ENCODE measurements at regions not wholly inside any gene's neighbourhood (a gene's known extent, or its start where the extent isn't known, plus 50 kb on each side); places are given as distances from the start of the nearest gene placed in this dataset.
A peak's percentile ranks its signal among the peaks of the same experiment; 100 is the strongest.

DNA sequence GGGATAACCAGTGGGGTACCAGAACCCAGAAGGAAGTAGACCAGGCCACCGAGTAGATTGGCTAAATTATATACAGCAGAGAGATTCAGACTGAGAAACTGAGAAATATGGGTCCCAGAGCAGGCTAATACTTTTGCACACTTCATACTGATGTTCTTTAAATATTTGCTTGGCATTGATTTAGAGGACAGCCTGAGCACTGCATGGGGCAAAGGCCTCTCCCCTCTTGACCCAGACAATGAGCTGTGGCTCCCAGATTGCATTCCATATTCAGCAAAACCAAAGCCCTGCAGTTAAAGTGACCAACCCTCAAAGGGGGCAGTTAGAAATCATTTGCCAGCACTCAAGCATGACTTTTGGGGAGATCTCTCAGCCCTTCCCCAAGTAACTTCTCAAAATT, 279.2 kb downstream of the SUDS3 start:
- DNase-seq (ENCODE audit: low read depth, low spot score), result no peak
- no peak overlapping the region for H3K4me3 ChIP-seq (ENCODE audit: low read length)

DNA sequence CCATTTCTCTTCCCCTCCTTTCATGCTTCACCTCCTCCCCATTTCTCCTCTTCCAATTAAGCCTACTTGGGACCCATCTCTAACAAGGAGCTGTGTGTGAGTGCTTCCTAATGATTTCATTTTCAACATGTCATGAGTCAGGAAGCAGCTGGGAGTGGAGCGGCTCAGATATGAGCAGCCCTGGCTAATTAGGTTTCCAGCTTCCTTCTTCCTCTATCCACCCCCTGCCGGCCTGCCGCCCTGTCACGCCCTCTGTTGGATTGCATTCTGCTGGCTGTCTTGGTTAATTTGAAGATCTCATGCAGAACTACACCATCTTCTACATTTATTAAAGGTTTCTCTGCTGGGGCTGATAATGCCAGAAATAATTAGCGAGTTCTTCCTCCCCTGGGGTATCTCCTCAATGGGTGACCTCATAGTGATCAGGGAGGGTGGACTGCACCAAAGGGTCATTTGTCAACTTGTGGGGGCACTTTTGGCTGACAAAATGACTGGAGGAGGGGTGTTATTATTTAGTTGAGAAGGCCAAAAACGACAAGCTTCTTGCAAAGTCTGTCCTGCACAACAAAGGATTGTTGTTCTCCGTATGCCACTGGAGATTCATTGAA, 300.9 kb upstream of the SRRM4 start:
- no peak for DNase-seq (ENCODE audit: low read depth, low spot score)
- no peak overlapping the region for H3K4me3 ChIP-seq (ENCODE audit: low read length)

GRCh38 chr12:118682656-118683055, 298.7 kb upstream of the SRRM4 start:
- DNase-seq (ENCODE audit: low read depth, low spot score), result no peak
- H3K4me3 ChIP-seq (ENCODE audit: low read length), result no peak overlapping the region

DNA sequence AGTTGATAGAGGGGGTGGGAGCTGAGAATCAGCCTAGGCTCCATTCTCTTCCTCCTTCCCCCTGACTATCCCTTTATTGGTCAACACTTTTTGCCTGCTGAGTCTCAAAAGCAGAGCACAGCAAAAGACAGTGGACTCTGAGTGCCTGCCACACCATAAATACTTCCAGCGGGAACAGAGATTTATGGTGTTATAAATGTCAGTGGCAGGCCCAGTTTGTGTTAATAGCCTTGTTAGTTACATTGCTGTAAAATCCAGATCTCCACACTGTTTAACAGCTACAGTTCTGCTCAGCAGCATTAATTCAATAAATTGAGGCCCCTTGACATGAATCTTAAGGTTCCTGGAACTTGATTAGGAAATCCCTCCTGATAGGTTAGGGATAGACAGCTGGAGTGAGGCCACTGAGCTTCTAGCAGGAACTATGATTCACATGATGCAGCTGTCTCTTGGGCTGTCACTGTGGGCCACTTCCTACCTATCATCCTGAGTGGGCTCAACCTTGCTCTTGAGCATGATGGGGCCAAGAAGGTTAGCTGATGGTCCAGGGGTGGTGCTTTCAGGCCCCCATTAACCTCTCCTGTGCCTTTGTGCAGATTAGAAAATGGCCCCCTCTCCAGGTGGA, 295.2 kb upstream of the SRRM4 start:
- no peak for DNase-seq (ENCODE audit: low read depth, low spot score)

GRCh38 chr12:118689793-118690192, 291.5 kb upstream of the SRRM4 start:
- DNase-seq (ENCODE audit: low read depth, low spot score), result no peak
- H3K4me3 ChIP-seq (ENCODE audit: low read length), result no peak overlapping the region

More for the DNA sequence above, 295.2 kb upstream of the SRRM4 start:
- H3K4me3 ChIP-seq (ENCODE audit: low read length), result no peak overlapping the region

- no peak overlapping the region for H3K4me3 ChIP-seq (ENCODE audit: low read length)
- no peak for DNase-seq (ENCODE audit: low read depth, low spot score)
Measured at GRCh38 chr12:118690506-118690905, 290.8 kb upstream of the SRRM4 start.

DNA sequence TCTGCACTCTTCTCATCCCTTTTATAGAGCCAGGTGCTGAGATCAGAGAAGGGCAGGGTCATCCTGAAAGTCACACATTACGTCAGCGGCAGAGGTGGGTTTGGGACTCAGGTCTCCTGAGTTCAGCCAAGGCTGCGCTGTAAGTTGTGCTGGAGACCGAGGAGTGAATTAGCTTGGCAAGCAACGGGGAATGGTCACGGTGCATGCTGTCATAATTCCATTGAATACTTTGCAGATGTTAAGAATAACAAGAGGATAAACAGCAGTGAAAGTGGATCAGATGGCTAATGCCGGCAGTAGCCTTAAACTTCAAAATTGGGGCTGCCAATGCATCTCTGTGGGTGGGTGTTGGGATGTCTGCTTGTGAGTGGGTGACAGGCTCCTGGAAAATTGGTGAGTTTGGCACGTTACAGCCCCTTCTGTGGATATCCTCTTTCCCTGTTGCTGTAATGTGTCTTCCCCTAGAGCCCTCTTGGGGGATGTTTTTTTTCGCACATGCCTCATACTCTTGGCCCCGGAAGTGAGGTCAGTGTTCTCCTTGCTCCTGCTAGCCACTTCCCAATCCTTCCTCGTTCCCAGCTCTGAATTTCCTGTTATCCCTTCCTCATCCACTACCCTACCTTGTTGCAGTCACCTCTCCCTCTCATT, 287.1 kb upstream of the SRRM4 start:
- DNase-seq (ENCODE audit: low read depth, low spot score), result no peak
- H3K4me3 ChIP-seq (ENCODE audit: low read length), result no peak overlapping the region

GRCh38 chr12:118704527-118705241, 276.7 kb upstream of the SRRM4 start:
- no peak for DNase-seq (ENCODE audit: low read depth, low spot score)

GRCh38 chr12:118706437-118706836, 274.9 kb upstream of the SRRM4 start:
- H3K4me3 ChIP-seq (ENCODE audit: low read length), result no peak overlapping the region
- DNase-seq (ENCODE audit: low read depth, low spot score), result no peak

More at GRCh38 chr12:118704527-118705241, 276.7 kb upstream of the SRRM4 start:
- H3K4me3 ChIP-seq (ENCODE audit: low read length), result no peak overlapping the region

DNA sequence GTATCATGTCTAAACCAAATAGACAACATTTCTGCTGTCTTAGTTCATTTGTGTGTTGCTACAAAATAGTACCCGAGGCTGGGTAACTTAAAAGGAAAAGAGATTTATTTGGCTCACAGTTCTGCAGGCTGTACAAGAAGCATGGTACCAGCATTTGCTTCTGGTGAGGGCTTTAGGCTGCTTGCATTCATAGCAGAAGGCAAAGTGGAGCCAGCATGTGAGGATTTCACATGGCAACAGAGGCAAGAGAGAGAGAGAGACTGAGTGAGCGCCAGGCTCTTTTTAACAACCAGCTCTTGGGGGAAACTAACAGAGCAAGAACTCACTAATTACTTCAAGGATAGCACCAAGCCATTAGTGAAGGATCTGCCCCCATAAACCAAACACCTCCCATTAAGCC, 271.4 kb upstream of the SRRM4 start:
- no peak for DNase-seq (ENCODE audit: low read depth, low spot score)

GRCh38 chr12:118711185-118711584, 270.2 kb upstream of the SRRM4 start:
- no peak for DNase-seq (ENCODE audit: low read depth, low spot score)
- no peak overlapping the region for H3K4me3 ChIP-seq (ENCODE audit: low read length)

More for the DNA sequence above, 271.4 kb upstream of the SRRM4 start:
- H3K4me3 ChIP-seq (ENCODE audit: low read length), result no peak overlapping the region

GRCh38 chr12:118714051-118714460, 267.3 kb upstream of the SRRM4 start:
- DNase-seq (ENCODE audit: low read depth, low spot score), result peak; percentile 60
- no peak overlapping the region for H3K4me3 ChIP-seq (ENCODE audit: low read length)

DNA sequence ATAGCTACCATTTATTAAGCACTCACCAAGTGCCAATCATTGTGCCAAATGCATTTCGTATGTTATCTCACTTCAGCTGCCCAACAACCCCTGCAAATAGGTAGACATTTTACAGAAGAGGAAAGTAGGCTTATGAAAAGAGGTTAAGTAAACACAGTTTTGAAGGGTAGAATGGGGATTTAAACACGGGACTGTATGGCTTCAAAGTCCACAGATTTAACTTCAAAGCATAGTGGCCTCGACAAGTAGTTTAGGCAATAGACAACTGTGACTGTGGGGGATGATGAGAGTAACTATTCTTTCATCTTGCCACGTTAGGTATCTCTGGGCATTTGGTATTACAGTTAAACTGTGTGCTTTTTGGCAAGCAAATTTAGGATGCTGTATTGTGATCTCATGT, 266.8 kb upstream of the SRRM4 start:
- DNase-seq (ENCODE audit: low read depth, low spot score), result no peak

DNA sequence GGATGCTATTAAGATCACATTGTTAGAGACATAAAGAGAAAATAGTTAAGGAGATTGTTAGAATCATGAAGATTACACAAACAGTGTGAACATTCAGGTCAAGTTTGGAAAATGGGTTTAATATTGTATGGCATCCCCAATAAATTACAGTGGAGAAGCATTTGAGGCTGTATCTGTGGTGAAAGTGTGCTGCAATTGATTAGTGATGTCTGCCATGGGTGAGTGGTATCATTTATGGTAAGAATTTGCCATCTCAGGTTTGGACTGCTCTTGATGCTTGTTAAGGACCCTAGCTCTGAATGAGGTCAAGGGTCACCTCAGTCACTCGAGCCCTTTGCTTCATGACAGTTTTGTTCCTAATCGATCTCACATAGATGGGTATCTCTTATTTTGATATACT, 265.7 kb upstream of the SRRM4 start:
- no peak for DNase-seq (ENCODE audit: low read depth, low spot score)
- no peak overlapping the region for H3K4me3 ChIP-seq (ENCODE audit: low read length)

More for the DNA sequence above, 266.8 kb upstream of the SRRM4 start:
- H3K4me3 ChIP-seq (ENCODE audit: low read length), result no peak overlapping the region

DNA sequence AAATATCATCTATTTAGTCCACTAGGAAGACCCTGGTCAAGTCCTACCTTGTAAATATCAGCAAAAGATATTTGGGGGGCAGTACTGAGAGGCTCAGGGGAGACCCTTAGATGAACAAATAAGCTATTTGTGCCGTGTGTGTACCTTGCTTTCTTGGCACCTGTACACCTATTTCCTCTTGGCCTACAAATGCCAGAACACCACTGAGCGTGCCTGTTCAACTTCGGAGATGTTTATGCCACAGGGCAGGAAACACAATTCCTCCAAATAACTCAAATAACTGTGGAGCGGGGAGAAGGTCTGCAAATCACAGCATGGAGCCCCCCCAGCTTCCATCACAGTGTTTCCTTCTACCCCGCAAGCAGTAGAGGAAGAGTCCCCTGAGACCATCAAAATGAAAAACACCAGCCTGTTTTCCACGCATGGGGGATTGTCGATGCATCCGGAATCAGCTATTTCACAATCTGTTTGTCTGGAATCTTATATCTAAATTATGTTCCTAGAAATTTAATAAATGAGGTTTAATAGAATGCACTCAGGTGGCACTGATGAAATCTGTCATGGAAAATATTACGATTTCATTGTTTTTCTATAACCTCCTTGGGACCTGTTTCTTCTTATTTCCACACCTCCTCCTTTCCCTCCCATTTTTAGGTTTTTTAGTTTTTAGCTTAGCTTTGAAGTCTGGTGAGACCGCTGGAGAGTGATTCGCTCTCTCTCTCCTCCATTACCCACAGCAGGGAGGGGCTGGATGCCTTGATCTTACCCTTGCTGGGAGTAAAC, 254.0 kb upstream of the SRRM4 start:
- no peak for DNase-seq (ENCODE audit: low read depth, low spot score)

DNA sequence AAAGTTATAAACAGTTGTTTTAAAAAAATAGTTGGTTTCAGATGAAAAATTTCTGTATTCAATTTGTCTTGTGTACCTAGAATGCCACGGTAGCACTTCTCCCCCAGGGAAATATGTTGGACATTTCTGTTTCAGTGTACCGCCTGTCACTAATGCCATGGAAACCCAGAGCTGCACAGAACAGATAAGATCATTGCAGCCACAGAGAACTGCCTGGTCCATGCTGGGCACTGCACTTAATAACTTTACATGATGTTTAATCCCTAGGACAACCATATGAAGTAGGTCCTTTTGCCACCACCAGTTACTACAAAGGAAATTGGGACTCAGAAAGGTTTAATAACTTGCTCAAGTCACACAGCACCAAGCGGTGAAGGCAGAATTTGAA, 253.4 kb upstream of the SRRM4 start:
- no peak overlapping the region for H3K4me3 ChIP-seq (ENCODE audit: low read length)

More for the DNA sequence above, 254.0 kb upstream of the SRRM4 start:
- H3K4me3 ChIP-seq (ENCODE audit: low read length), result no peak overlapping the region

GRCh38 chr12:118734266-118734665, 247.1 kb upstream of the SRRM4 start:
- no peak for DNase-seq (ENCODE audit: low read depth, low spot score)
- H3K4me3 ChIP-seq (ENCODE audit: low read length), result no peak overlapping the region

More for the DNA sequence above, 253.4 kb upstream of the SRRM4 start:
- DNase-seq (ENCODE audit: low read depth, low spot score), result no peak

DNA sequence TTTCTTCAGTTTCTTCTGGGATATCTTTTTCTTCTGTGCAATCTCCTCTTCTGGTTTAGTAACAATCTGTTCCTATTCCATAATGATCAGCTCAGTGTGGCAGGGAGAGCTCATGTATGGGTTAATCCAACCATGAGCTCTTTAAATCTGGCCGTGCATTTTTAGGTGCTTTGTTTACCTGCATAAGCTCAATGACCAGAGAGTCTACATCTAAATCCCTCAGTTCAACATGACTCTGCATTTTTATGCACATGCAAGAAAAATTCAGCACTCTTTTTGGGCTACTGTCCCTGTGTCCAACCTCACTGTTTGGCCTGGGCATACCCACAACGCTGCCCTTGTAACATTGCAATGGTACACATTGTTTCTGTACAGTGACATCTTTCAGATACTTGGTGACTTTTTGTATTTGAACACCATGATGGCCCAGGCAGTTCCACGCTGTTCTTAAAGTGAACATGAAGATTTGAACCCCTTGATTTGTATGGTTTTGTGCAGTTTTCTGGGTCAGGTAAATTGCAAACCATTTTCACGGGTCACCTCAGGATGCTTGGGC, 243.3 kb upstream of the SRRM4 start:
- H3K4me3 ChIP-seq (ENCODE audit: low read length), result no peak overlapping the region
- DNase-seq (ENCODE audit: low read depth, low spot score), result no peak

GRCh38 chr12:118741194-118741593, 240.1 kb upstream of the SRRM4 start:
- H3K4me3 ChIP-seq (ENCODE audit: low read length), result no peak overlapping the region
- no peak for DNase-seq (ENCODE audit: low read depth, low spot score)

Data from Jurkat, Clone E6-1 (cell line).